GM18868 (cell line): ENCODE measurements at regions not wholly inside any gene's neighbourhood (a gene's known extent, or its start where the extent isn't known, plus 50 kb on each side); places are given as distances from the start of the nearest gene placed in this dataset.

Source experiments
- ATAC-seq: cut with Tn5 transposase; IDR thresholded peaks from one replicate; pipeline ENCODE4 v1.9.1; 2021; ENCODE audit warnings: mild to moderate bottlenecking, moderate library complexity; ENCODE audit not compliant: unreplicated experiment

- ATAC-seq: no peak
Measured at GRCh38 chr18:72470391-72470790, 73.8 kb downstream of the CBLN2 start.

- ATAC-seq: no peak
Measured at GRCh38 chr18:72468021-72468710, 76.0 kb downstream of the CBLN2 start.

- ATAC-seq: no peak
Measured at GRCh38 chr18:72460210-72460680, 83.9 kb downstream of the CBLN2 start.

GRCh38 chr18:72458271-72458670 lies 85.9 kb downstream of the CBLN2 start:
- ATAC-seq: no peak

- no peak for ATAC-seq
Measured at GRCh38 chr18:72456802-72457201, 87.3 kb downstream of the CBLN2 start.

GRCh38 chr18:72452328-72452727 lies 91.8 kb downstream of the CBLN2 start:
- ATAC-seq: no peak

DNA sequence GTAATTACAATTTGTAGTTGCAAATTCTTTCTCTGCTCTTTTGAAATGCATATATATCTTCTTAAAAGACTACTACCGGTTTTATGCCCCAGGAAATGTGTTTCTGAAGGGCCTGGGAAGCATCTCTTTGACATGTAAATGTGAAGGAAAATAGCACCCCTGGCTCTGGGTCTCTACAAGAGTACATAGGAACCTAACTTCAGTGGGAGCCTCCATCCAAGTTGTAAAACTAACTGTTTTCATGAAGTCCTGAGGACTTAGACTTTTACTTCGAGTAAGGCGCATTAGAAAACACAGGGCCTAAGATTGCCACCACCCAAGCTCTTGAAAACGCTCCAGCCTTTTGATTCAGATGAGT lies 99.4 kb downstream of the CBLN2 start:
- no peak for ATAC-seq

- ATAC-seq: no peak
Measured at GRCh38 chr18:72444111-72444797, 99.9 kb downstream of the CBLN2 start.

DNA sequence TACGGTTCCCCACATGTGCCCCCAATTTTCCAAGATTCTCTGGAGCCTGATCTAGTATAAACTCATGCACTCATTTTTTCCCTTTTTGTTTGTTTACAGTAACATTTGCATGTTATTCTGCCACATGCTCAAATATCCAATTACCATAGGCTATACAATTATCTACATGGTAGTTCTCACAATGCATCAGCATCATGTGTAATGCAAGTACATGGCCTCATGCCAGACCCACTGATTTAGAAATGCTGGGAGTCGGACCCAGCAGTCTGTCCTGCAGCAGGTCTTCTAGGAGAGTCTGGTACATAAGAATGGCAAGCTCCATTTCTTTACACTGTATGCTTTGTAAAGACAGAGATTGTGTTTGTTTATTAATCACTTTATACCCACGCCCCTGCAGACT lies 107.7 kb downstream of the CBLN2 start:
- no peak for ATAC-seq

GRCh38 chr18:72433756-72434155 lies 110.4 kb downstream of the CBLN2 start:
- no peak for ATAC-seq

GRCh38 chr18:72427721-72428120 lies 116.4 kb downstream of the CBLN2 start:
- no peak for ATAC-seq

DNA sequence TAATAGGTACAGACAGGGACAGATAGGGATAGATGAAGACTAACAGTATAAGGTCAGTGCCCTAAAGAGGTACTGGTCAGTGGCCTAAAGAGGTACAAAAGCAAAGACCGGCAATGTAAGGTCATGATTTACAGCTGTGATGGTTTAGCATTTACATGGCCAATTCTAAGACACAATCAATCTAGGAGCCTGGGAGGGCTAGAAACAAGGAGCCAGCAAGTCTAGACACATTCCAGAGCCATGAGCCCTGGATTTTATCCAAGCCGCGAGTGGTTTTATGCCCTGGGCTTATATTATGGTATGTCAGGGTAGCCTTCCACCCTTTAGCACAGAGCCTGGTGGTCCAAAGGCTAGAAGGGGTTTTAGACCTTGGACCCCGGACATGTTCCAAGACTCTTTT lies 124.2 kb downstream of the CBLN2 start:
- ATAC-seq: no peak

GRCh38 chr18:72412927-72413326 lies 131.2 kb downstream of the CBLN2 start:
- ATAC-seq: no peak

- no peak for ATAC-seq
Measured at GRCh38 chr18:72411261-72411660, 132.9 kb downstream of the CBLN2 start.

DNA sequence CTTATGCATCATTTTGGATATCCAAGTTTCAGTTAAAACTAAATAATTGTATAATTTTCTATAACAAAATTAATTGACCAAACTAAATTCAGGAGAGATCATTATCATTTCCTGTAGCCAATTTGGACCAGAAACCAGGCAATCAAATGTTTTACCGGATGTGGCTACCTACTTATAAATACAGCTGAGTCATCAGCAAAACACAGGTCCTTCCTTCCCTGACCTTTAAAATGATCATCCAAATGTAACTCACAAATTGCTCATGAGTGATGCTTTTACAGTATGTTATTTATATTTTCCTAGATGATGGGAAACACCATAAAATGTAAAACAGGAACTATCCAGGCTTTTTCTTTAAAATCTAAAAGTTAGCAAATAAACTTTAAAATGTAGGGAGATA lies 133.7 kb downstream of the CBLN2 start:
- no peak for ATAC-seq

DNA sequence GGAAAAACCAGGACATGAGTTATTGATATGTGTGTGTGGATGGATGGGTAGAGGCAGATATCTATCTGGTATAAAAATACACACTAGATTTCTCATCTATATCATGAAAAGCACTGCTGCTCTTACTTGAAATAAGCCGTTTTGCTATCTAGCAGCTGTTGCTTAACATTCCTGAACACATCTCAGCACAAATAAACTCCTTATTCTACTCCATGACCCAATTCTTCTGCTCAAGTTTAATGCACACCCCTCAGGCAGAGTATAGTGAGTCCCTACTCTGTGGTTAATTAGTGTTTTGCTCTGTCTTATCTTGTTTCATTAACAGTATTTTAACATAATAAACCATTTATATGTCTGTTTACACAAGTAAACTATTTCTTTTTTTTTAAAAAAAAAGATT lies 134.2 kb downstream of the CBLN2 start:
- ATAC-seq: no peak

- no peak for ATAC-seq
Measured at GRCh38 chr18:72407048-72407447, 137.1 kb downstream of the CBLN2 start.

DNA sequence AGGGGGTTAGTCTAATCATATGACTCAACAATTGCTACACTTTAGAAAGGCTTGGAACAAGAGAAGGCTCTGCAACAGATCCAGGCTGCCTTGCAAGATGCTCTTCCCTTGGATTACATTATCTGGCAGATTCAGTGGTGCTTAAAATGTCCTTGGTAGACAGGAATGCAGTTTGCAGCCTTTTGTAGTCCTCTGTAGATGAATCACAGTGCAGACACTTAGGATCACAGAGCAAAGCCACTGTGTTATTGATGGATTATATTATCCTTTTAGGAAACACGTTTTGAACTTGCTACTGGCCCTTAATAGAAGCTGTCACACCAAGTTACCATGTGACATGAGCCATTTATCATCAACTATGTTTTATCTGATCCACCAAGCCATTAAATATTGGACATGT lies 152.2 kb downstream of the CBLN2 start:
- ATAC-seq: no peak

GRCh38 chr18:72391427-72391826 lies 152.7 kb downstream of the CBLN2 start:
- ATAC-seq: no peak

GRCh38 chr18:72378016-72378415 lies 166.1 kb downstream of the CBLN2 start:
- ATAC-seq: no peak

DNA sequence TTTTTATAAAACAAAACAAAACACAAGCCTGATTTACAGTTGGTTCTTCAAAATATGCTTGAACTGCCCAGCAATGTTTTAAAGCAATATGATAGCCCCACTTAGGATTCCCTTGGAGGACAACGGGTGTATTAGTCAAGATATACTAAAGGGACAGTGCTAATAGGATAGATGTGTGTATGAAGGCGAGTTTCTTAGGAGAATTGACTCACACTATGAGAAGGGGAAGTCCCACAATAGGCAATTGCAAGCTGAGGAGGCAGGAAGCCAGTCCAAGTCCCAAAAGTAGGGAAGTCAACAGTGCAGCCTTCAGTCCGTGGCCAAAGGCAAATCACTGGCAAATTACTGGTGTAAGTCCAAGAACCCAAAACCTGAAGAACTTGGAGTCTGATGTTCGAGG lies 167.9 kb downstream of the CBLN2 start:
- ATAC-seq: peak; percentile 54

DNA sequence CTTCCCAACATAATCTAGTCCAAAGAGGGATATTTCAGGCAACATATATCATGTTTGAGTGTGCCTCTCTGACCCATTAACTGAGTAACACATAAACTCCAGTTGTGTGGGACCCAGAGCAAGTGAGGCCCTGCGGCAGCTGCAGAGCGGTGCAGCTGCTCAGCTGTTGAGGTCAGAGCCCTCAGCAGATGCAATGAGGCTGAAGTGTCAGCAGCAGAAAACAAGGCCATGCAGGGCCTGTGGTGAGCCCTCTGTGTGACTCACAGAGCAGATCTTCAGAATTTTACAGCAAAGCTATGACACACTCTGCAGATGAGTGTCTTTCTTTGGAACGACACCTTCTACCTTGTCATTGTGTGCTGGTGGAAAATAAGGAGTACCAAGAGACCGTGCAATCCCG lies 168.5 kb downstream of the CBLN2 start:
- ATAC-seq: no peak

DNA sequence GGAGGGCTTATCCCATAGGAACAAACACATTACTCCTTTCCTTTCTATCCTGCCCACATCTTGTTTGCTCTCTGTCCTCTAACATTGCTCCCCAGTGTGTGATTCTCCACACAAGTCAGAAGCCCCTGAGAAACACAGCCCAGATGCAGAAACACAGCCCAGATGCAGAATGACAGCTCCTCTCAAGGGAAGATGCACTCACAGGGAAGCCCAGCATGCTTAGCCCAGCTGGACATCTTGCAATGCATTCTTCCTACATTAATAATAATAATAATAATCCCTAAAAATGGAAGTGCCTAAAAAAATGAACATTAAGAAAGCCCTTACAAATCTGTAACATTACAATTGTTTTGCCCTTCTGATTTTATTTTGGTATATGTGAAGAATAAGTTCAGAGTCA lies 172.1 kb downstream of the CBLN2 start:
- no peak for ATAC-seq
